ENCODE measurements at regions not wholly inside any gene's neighbourhood (a gene's known extent, or its start where the extent isn't known, plus 50 kb on each side); places are given as distances from the start of the nearest gene placed in this dataset.

- Histone ChIP-seq H3K4me3 (ENCODE audit: low read depth, low read length, poor library complexity, severe bottlenecking) (no peak overlapping the region), H3K27ac (ENCODE audit: low read depth, low read length, poor library complexity, severe bottlenecking) (no peak overlapping the region), H3K27me3 (ENCODE audit: insufficient read depth, low read length) (no peaks in the 10 kb centered on the region), H3K4me2 (ENCODE audit: low read length) (no peak overlapping the region), H3K9ac (ENCODE audit: low read length) (no peak overlapping the region), H3K79me2 (ENCODE audit: insufficient read depth, low read length) (no peaks in the 10 kb centered on the region), H2AFZ (ENCODE audit: low read length) (no peak overlapping the region), H3F3A (ENCODE audit: insufficient read depth, low read length) (no peaks in the 10 kb centered on the region), H4K20me1 (ENCODE audit: insufficient read depth, low read length) (no peaks in the 10 kb centered on the region), H3K36me3 (ENCODE audit: insufficient read depth, low read length) (no peaks in the 10 kb centered on the region), H3K9me3 (ENCODE audit: low read length) (no peaks in the 10 kb centered on the region), H3K4me1 (ENCODE audit: insufficient read depth, low read length, severe bottlenecking) (no peaks in the 10 kb centered on the region), H3K9me2 (ENCODE audit: low read depth, low read length) (no peaks in the 10 kb centered on the region)
- TF ChIP-seq EZH2 (IDR thresholded peaks at IDR 0.05; ENCODE audit: borderline replicate concordance, low read length), result no peak
- TF ChIP-seq CTCF (IDR thresholded peaks at IDR 0.05; ENCODE audit: low read length), result no peak
Observed at GRCh38 chr10:108453166-108453565, 1288.7 kb upstream of the SORCS1 start.

- H3K27me3 ChIP-seq (ENCODE audit: insufficient read depth, low read length), result no peaks in the 10 kb centered on the region
- no peaks in the 10 kb centered on the region for H3K9me2 ChIP-seq (ENCODE audit: low read depth, low read length)
- H4K20me1 ChIP-seq (ENCODE audit: insufficient read depth, low read length), result no peaks in the 10 kb centered on the region
- TF ChIP-seq CTCF (IDR thresholded peaks at IDR 0.05; ENCODE audit: low read length) (no peak), EZH2 (IDR thresholded peaks at IDR 0.05; ENCODE audit: borderline replicate concordance, low read length) (no peak)
- H3K27ac ChIP-seq (ENCODE audit: low read depth, low read length, poor library complexity, severe bottlenecking), result no peak overlapping the region
- no peak overlapping the region for H2AFZ ChIP-seq (ENCODE audit: low read length)
- H3K9me3 ChIP-seq (ENCODE audit: low read length), result no peaks in the 10 kb centered on the region
- H3K79me2 ChIP-seq (ENCODE audit: insufficient read depth, low read length), result no peaks in the 10 kb centered on the region
- no peaks in the 10 kb centered on the region for H3K4me1 ChIP-seq (ENCODE audit: insufficient read depth, low read length, severe bottlenecking)
- H3F3A ChIP-seq (ENCODE audit: insufficient read depth, low read length), result no peaks in the 10 kb centered on the region
- H3K9ac ChIP-seq (ENCODE audit: low read length), result no peak overlapping the region
- H3K4me2 ChIP-seq (ENCODE audit: low read length), result no peak overlapping the region
- no peak overlapping the region for H3K4me3 ChIP-seq (ENCODE audit: low read depth, low read length, poor library complexity, severe bottlenecking)
- no peaks in the 10 kb centered on the region for H3K36me3 ChIP-seq (ENCODE audit: insufficient read depth, low read length)
Observed at GRCh38 chr10:108452533-108452932, 1288.0 kb upstream of the SORCS1 start.

- Histone ChIP-seq H3K27ac (ENCODE audit: low read depth, low read length, poor library complexity, severe bottlenecking) (no peak overlapping the region), H3K4me3 (ENCODE audit: low read depth, low read length, poor library complexity, severe bottlenecking) (no peak overlapping the region), H3K4me2 (ENCODE audit: low read length) (no peak overlapping the region), H3F3A (ENCODE audit: insufficient read depth, low read length) (no peaks in the 10 kb centered on the region), H3K4me1 (ENCODE audit: insufficient read depth, low read length, severe bottlenecking) (no peaks in the 10 kb centered on the region), H3K9ac (ENCODE audit: low read length) (no peak overlapping the region), H3K79me2 (ENCODE audit: insufficient read depth, low read length) (no peaks in the 10 kb centered on the region), H3K9me3 (ENCODE audit: low read length) (no peaks in the 10 kb centered on the region), H3K27me3 (ENCODE audit: insufficient read depth, low read length) (no peaks in the 10 kb centered on the region), H4K20me1 (ENCODE audit: insufficient read depth, low read length) (no peaks in the 10 kb centered on the region), H2AFZ (ENCODE audit: low read length) (no peak overlapping the region), H3K9me2 (ENCODE audit: low read depth, low read length) (no peaks in the 10 kb centered on the region), H3K36me3 (ENCODE audit: insufficient read depth, low read length) (no peaks in the 10 kb centered on the region)
- no peak for TF ChIP-seq CTCF (IDR thresholded peaks at IDR 0.05; ENCODE audit: low read length)
- TF ChIP-seq EZH2 (IDR thresholded peaks at IDR 0.05; ENCODE audit: borderline replicate concordance, low read length), result no peak
Observed at GRCh38 chr10:108450280-108450679, 1285.8 kb upstream of the SORCS1 start.

All from OCI-LY1 (cell line).